Kidney capillary endothelial cell (primary cell): ENCODE measurements at regions not wholly inside any gene's neighbourhood (a gene's known extent, or its start where the extent isn't known, plus 50 kb on each side); places are given as distances from the start of the nearest gene placed in this dataset.
"Not testable (repeated sequence)": the region's sequence is repeated elsewhere in the genome, so short reads cannot be mapped to it uniquely, and the experiment has no call there.

Experiments used
- DNase-seq: peaks from one replicate; pipeline ENCODE4 v3.0.0-alpha.2; 2018; ENCODE audit warnings: low spot score

- no peak for DNase-seq
Observed at GRCh38 chr2:236415684-236416444, 151.7 kb upstream of the ASB18 start.

- DNase-seq: no peak
Observed at GRCh38 chr2:236417150-236417549, 152.5 kb upstream of the ACKR3 start.

GRCh38 chr2:236430584-236430983, 139.0 kb upstream of the ACKR3 start:
- no peak for DNase-seq

GRCh38 chr2:236434593-236434992, 135.0 kb upstream of the ACKR3 start:
- DNase-seq: no peak

- no peak for DNase-seq
Observed at GRCh38 chr2:236440110-236440881, 129.3 kb upstream of the ACKR3 start.

GRCh38 chr2:236444187-236444586, 125.4 kb upstream of the ACKR3 start:
- DNase-seq: no peak

- no peak for DNase-seq
Observed at GRCh38 chr2:236445678-236446077, 123.9 kb upstream of the ACKR3 start.

- DNase-seq: no peak
Observed at GRCh38 chr2:236446521-236446920, 123.1 kb upstream of the ACKR3 start.

- no peak for DNase-seq
Observed at GRCh38 chr2:236449167-236449761, 120.4 kb upstream of the ACKR3 start.

GRCh38 chr2:236452238-236452637, 117.4 kb upstream of the ACKR3 start:
- no peak for DNase-seq

GRCh38 chr2:236454076-236454475, 115.5 kb upstream of the ACKR3 start:
- no peak for DNase-seq

GRCh38 chr2:236459393-236459792, 110.2 kb upstream of the ACKR3 start:
- DNase-seq: no peak

GRCh38 chr2:236464140-236464539, 105.5 kb upstream of the ACKR3 start:
- DNase-seq: no peak

GRCh38 chr2:236472720-236473495, 96.7 kb upstream of the ACKR3 start:
- DNase-seq: no peak

- no peak for DNase-seq
Observed at GRCh38 chr2:236473691-236474090, 95.9 kb upstream of the ACKR3 start.

GRCh38 chr2:236479814-236480213, 89.8 kb upstream of the ACKR3 start:
- no peak for DNase-seq

GRCh38 chr2:236483102-236483501, 86.5 kb upstream of the ACKR3 start:
- DNase-seq: no peak

- DNase-seq: no peak
Observed at GRCh38 chr2:236485519-236485918, 84.1 kb upstream of the ACKR3 start.

GRCh38 chr2:236489083-236489482, 80.5 kb upstream of the ACKR3 start:
- DNase-seq: not testable (repeated sequence)

GRCh38 chr2:236489895-236490404, 79.7 kb upstream of the ACKR3 start:
- no peak for DNase-seq

GRCh38 chr2:236496340-236496739, 73.3 kb upstream of the ACKR3 start:
- DNase-seq: no peak

- DNase-seq: no peak
Observed at GRCh38 chr2:236498369-236498768, 71.3 kb upstream of the ACKR3 start.
